HEK293 (cell line): ENCODE measurements at regions not wholly inside any gene's neighbourhood (a gene's known extent, or its start where the extent isn't known, plus 50 kb on each side); places are given as distances from the start of the nearest gene placed in this dataset.

ENCODE experiments used
- CTCF ChIA-PET: fragments of 350-600 bp; formaldehyde crosslinking; extraction: SDS; loops from one replicate; lab custom pipeline; 2021; ENCODE audit warnings: antibody characterized with exemption; lab: Yijun Ruan, JAX
- POLR2A ChIA-PET: fragments of 300-600 bp; formaldehyde crosslinking; extraction: SDS; loops from one replicate; lab custom pipeline; 2020; ENCODE audit warnings: antibody characterized with exemption, inconsistent platforms; lab: Yijun Ruan, JAX
- H3K27ac ChIP-seq: fragments of 200-500 bp; sonication (Bioruptor generic); 2 replicates; pipeline ENCODE4 v1.5.1; 2014; ENCODE audit warnings: low read depth, low read length, control low read depth, inconsistent platforms; ENCODE audit errors: extremely low read depth
- H3K36me3 ChIP-seq, 2 experiments: fragments of 200-500 bp in 1 of 2; sonication (Bioruptor generic) in 1 of 2; 1 replicate in 1 of 2; 2 replicates in 1 of 2; pipeline ENCODE4 v1.5.1; 2014 to 2017; ENCODE audit warnings: inconsistent platforms in 2 of 2, low read length in 2 of 2; ENCODE audit not compliant: control insufficient read depth in 2 of 2, insufficient read depth in 1 of 2
- H3K4me1 ChIP-seq: fragments of 200-500 bp; sonication (Bioruptor generic); 2 replicates; pipeline ENCODE4 v1.5.1; 2014; ENCODE audit warnings: mild to moderate bottlenecking, low read length, inconsistent platforms; ENCODE audit not compliant: control insufficient read depth, insufficient read depth
- H3K4me3 ChIP-seq: 2 replicates; pipeline ENCODE4 v1.5.1; 2011; ENCODE audit warnings: low read depth, mild to moderate bottlenecking, control low read depth, low read length, moderate library complexity
- H3K9me3 ChIP-seq: fragments of 200-500 bp; sonication (Bioruptor generic); 2 replicates; pipeline ENCODE4 v1.5.1; 2014; ENCODE audit warnings: low read depth, low read length, inconsistent platforms; ENCODE audit not compliant: control insufficient read depth, insufficient read depth
- GLIS1 ChIP-seq: fragments of 450-650 bp; formaldehyde crosslinking; IDR thresholded peaks from 2 replicates; pipeline ENCODE4 v1.5.1; 2016; ENCODE audit warnings: missing biosample characterization, missing genetic modification characterization
- KLF8 ChIP-seq: fragments of 450-650 bp; formaldehyde crosslinking; IDR thresholded peaks from 2 replicates; pipeline ENCODE4 v1.5.1; 2016; ENCODE audit warnings: missing biosample characterization, missing genetic modification characterization
- MEIS1 ChIP-seq: sonication (generic); formaldehyde crosslinking; IDR thresholded peaks from 2 replicates; pipeline ENCODE4 v1.8.1; 2022; ENCODE audit warnings: missing genetic modification reagents, mild to moderate bottlenecking, borderline replicate concordance
- SALL2 ChIP-seq: fragments of 450-650 bp; formaldehyde crosslinking; IDR thresholded peaks from 2 replicates; pipeline ENCODE4 v1.5.0; 2017; ENCODE audit warnings: missing biosample characterization, mild to moderate bottlenecking, missing genetic modification characterization, borderline replicate concordance
- TCF7L2 ChIP-seq: IDR thresholded peaks from 2 replicates; pipeline ENCODE4 v1.6.1; 2011; ENCODE audit warnings: low read depth, mild to moderate bottlenecking, inconsistent platforms, low read length, moderate library complexity, borderline replicate concordance
- ZBTB1 ChIP-seq: fragments of 450-650 bp; formaldehyde crosslinking; IDR thresholded peaks from 2 replicates; pipeline ENCODE4 v1.5.1; 2016; ENCODE audit warnings: missing biosample characterization, missing genetic modification characterization
- ZBTB7A ChIP-seq: fragments of 450-650 bp; formaldehyde crosslinking; IDR thresholded peaks from 2 replicates; pipeline ENCODE4 v1.5.1; 2016; ENCODE audit warnings: low read depth, missing biosample characterization, missing genetic modification characterization
- ZNF140 ChIP-seq: fragments of 450-650 bp; formaldehyde crosslinking; IDR thresholded peaks from 2 replicates; pipeline ENCODE4 v1.5.1; 2016; ENCODE audit warnings: missing biosample characterization, missing genetic modification characterization
- ZNF157 ChIP-seq: fragments of 450-650 bp; formaldehyde crosslinking; IDR thresholded peaks from 2 replicates; pipeline ENCODE4 v1.5.1; 2016; ENCODE audit warnings: missing biosample characterization, missing genetic modification characterization
- ZNF223 ChIP-seq: fragments of 450-650 bp; formaldehyde crosslinking; IDR thresholded peaks from 2 replicates; pipeline ENCODE4 v1.5.1; 2016; ENCODE audit warnings: missing biosample characterization, missing genetic modification characterization
- ZNF23 ChIP-seq: fragments of 450-650 bp; formaldehyde crosslinking; IDR thresholded peaks from 2 replicates; pipeline ENCODE4 v1.5.1; 2016; ENCODE audit warnings: missing biosample characterization, missing genetic modification characterization, borderline replicate concordance
- ZNF274 ChIP-seq, 2 experiments: fragments of 200-500 bp in 1 of 2; fragments of 450-650 bp in 1 of 2; sonication (Bioruptor generic) in 1 of 2; formaldehyde crosslinking in 1 of 2; IDR thresholded peaks; 2 replicates each; pipeline versions ENCODE4 v1.5.1 to v1.6.1; 2014 to 2016; ENCODE audit warnings: borderline replicate concordance in 1 of 2, inconsistent platforms in 1 of 2, low read length in 1 of 2, missing biosample characterization in 1 of 2, missing genetic modification characterization in 1 of 2
- ZNF366 ChIP-seq: fragments of 450-650 bp; formaldehyde crosslinking; conservative IDR thresholded peaks from 2 replicates; pipeline ENCODE4 v1.5.1; 2016; ENCODE audit warnings: missing biosample characterization, missing genetic modification characterization
- ZNF404 ChIP-seq: fragments of 450-650 bp; formaldehyde crosslinking; IDR thresholded peaks from 2 replicates; pipeline ENCODE4 v1.5.1; 2017; ENCODE audit warnings: missing biosample characterization, missing genetic modification characterization
- ZNF423 ChIP-seq: fragments of 450-650 bp; formaldehyde crosslinking; IDR thresholded peaks from 2 replicates; pipeline ENCODE4 v1.5.1; 2016; ENCODE audit warnings: missing biosample characterization, missing genetic modification characterization
- ZNF514 ChIP-seq: fragments of 450-650 bp; formaldehyde crosslinking; IDR thresholded peaks from 2 replicates; pipeline ENCODE4 v1.5.1; 2016; ENCODE audit warnings: missing biosample characterization, missing genetic modification characterization
- ZNF521 ChIP-seq: fragments of 450-650 bp; formaldehyde crosslinking; IDR thresholded peaks from 2 replicates; pipeline ENCODE4 v1.5.1; 2017; ENCODE audit warnings: missing biosample characterization, mild to moderate bottlenecking, missing genetic modification characterization
- ZNF544 ChIP-seq: fragments of 450-650 bp; formaldehyde crosslinking; IDR thresholded peaks from 2 replicates; pipeline ENCODE4 v1.5.0; 2017; ENCODE audit warnings: missing biosample characterization, missing genetic modification characterization
- ZNF654 ChIP-seq: fragments of 450-650 bp; formaldehyde crosslinking; IDR thresholded peaks from 2 replicates; pipeline ENCODE4 v1.5.1; 2016; ENCODE audit warnings: low read depth, missing biosample characterization, missing genetic modification characterization
- ZNF660 ChIP-seq: fragments of 450-650 bp; IDR thresholded peaks from 2 replicates; pipeline ENCODE4 v1.5.1; 2018; ENCODE audit warnings: missing biosample characterization, mild to moderate bottlenecking, missing genetic modification characterization
- ZNF837 ChIP-seq: fragments of 450-650 bp; formaldehyde crosslinking; IDR thresholded peaks from 2 replicates; pipeline ENCODE4 v1.5.1; 2016; ENCODE audit warnings: missing biosample characterization, missing genetic modification characterization
- ZSCAN23 ChIP-seq: fragments of 450-650 bp; formaldehyde crosslinking; IDR thresholded peaks from 2 replicates; pipeline ENCODE4 v1.5.1; 2016; ENCODE audit warnings: missing biosample characterization, missing genetic modification characterization
- TF ChIP-seq, protein P1 (sequence below): fragments of 450-650 bp; formaldehyde crosslinking; IDR thresholded peaks from 2 replicates; pipeline ENCODE4 v1.5.1; 2017; ENCODE audit warnings: missing biosample characterization, missing genetic modification characterization
- TF ChIP-seq, protein P2 (sequence below): fragments of 450-650 bp; formaldehyde crosslinking; conservative IDR thresholded peaks from 2 replicates; pipeline ENCODE4 v1.5.1; 2016; ENCODE audit warnings: low read depth, missing biosample characterization, missing genetic modification characterization
- TF ChIP-seq, protein P3 (sequence below): fragments of 450-650 bp; formaldehyde crosslinking; IDR thresholded peaks from 2 replicates; pipeline ENCODE4 v1.5.1; 2016; ENCODE audit warnings: missing biosample characterization, missing genetic modification characterization
- TF ChIP-seq, protein P4 (sequence below): fragments of 450-650 bp; formaldehyde crosslinking; IDR thresholded peaks from 2 replicates; pipeline ENCODE4 v1.5.1; 2017; ENCODE audit warnings: missing biosample characterization, missing genetic modification characterization

DNA sequence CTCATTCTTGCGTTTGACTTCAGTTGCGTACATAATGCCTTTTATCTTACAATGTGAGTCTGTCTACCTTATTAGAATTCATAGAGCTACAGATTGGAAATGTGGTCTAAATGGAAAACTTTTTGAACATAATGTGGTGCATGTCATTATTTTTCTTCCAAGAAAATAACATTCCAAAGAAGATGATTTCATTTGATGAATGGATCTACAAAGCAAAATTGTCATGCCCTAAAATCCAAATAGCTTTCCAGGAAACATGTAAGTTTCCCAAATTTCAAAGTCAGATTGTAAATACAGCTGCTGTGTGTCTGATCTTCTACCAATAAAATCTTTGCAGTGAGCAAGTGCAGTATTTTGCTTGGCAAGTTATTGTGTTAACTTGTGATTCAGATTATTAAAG lies 101.8 kb upstream of the FZD8 start (continued):
- TF ChIP-seq, protein P1, sequence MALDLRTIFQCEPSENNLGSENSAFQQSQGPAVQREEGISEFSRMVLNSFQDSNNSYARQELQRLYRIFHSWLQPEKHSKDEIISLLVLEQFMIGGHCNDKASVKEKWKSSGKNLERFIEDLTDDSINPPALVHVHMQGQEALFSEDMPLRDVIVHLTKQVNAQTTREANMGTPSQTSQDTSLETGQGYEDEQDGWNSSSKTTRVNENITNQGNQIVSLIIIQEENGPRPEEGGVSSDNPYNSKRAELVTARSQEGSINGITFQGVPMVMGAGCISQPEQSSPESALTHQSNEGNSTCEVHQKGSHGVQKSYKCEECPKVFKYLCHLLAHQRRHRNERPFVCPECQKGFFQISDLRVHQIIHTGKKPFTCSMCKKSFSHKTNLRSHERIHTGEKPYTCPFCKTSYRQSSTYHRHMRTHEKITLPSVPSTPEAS (tag by site-specific recombination), result no peak
- TF ChIP-seq SALL2 (tag by site-specific recombination) (no peak), ZNF544 (tag by site-specific recombination) (no peak), ZNF660 (tag by site-specific recombination) (no peak)

DNA sequence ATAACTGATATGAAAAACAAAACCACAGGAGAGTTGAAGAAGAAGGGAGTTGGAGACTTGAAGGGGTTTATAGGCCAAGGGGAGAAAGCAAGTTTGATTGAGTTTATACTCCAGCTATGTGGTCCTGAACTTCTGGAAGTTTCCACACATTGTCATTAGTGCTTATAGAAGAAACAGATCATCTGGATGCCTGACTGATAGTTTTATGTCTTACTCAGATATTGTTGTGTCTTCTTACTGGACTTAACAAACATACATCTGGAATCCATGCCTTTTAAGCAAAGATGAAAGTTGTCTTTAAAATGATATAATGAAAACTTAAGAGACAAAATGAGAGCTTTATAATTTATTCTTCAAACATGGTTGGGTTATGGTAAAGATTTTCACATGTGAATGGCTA lies 101.3 kb upstream of the FZD8 start:
- H3K27ac ChIP-seq, result no peak overlapping the region
- ChIA-PET CTCF (interaction anchor here (0.6 kb wide), 1 partner anchor 8 kb away, joined by 3 read pairs; no protein-coding TSS in a partner anchor), POLR2A (no interaction called here)
- no peak overlapping the region for H3K4me3 ChIP-seq
- H3K4me1 ChIP-seq, result no peaks in the 10 kb centered on the region
- H3K36me3 ChIP-seq, result no peaks in the 10 kb centered on the region
- TF ChIP-seq KLF8 (tag by site-specific recombination) (no peak), GLIS1 (tag by site-specific recombination) (no peak), ZNF366 (tag by site-specific recombination) (no peak), ZNF223 (tag by site-specific recombination) (no peak), ZBTB1 (no peak), ZNF654 (tag by site-specific recombination) (no peak), ZNF23 (tag by site-specific recombination) (no peak), ZSCAN23 (no peak), MEIS1 (CRISPR knock-in tag) (no peak), ZNF157 (tag by site-specific recombination) (no peak), ZNF140 (tag by site-specific recombination) (no peak)
- TF ChIP-seq, protein P1 (tag by site-specific recombination), result no peak
- TF ChIP-seq, protein P2, sequence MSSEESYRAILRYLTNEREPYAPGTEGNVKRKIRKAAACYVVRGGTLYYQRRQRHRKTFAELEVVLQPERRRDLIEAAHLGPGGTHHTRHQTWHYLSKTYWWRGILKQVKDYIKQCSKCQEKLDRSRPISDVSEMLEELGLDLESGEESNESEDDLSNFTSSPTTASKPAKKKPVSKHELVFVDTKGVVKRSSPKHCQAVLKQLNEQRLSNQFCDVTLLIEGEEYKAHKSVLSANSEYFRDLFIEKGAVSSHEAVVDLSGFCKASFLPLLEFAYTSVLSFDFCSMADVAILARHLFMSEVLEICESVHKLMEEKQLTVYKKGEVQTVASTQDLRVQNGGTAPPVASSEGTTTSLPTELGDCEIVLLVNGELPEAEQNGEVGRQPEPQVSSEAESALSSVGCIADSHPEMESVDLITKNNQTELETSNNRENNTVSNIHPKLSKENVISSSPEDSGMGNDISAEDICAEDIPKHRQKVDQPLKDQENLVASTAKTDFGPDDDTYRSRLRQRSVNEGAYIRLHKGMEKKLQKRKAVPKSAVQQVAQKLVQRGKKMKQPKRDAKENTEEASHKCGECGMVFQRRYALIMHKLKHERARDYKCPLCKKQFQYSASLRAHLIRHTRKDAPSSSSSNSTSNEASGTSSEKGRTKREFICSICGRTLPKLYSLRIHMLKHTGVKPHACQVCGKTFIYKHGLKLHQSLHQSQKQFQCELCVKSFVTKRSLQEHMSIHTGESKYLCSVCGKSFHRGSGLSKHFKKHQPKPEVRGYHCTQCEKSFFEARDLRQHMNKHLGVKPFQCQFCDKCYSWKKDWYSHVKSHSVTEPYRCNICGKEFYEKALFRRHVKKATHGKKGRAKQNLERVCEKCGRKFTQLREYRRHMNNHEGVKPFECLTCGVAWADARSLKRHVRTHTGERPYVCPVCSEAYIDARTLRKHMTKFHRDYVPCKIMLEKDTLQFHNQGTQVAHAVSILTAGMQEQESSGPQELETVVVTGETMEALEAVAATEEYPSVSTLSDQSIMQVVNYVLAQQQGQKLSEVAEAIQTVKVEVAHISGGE (tag by site-specific recombination), result no peak
- TF ChIP-seq, protein P3, sequence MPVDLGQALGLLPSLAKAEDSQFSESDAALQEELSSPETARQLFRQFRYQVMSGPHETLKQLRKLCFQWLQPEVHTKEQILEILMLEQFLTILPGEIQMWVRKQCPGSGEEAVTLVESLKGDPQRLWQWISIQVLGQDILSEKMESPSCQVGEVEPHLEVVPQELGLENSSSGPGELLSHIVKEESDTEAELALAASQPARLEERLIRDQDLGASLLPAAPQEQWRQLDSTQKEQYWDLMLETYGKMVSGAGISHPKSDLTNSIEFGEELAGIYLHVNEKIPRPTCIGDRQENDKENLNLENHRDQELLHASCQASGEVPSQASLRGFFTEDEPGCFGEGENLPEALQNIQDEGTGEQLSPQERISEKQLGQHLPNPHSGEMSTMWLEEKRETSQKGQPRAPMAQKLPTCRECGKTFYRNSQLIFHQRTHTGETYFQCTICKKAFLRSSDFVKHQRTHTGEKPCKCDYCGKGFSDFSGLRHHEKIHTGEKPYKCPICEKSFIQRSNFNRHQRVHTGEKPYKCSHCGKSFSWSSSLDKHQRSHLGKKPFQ (tag by site-specific recombination), result no peak
- no peaks in the 10 kb centered on the region for H3K9me3 ChIP-seq

DNA sequence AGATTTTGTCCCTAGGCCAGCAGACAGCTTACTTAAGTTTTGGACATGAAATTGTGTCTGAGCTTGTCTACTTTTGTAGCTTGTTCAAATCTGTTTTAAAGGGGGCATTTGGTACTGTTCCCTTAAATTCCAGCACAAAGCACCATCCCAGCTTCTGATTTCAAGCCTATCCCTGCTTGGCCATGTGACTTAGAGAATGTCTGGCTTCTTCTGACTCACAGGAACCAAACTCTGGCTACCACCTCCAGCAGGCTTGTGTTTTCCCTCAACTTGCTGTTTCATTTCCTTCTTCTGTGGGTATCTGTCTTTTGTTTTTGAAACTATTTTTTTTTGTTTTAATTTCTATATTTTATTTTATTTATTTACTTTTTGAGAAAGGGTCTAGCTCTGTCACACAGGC lies 97.9 kb upstream of the FZD8 start:
- H3K4me3 ChIP-seq, result no peak overlapping the region
- ChIA-PET POLR2A (no interaction called here), CTCF (interaction anchor here (0.8 kb wide), 1 partner anchor 13 kb away, joined by 3 read pairs; no protein-coding TSS in a partner anchor)
- H3K4me1 ChIP-seq, result no peaks in the 10 kb centered on the region
- no peaks in the 10 kb centered on the region for H3K36me3 ChIP-seq
- no peak overlapping the region for H3K27ac ChIP-seq
- H3K9me3 ChIP-seq, result no peaks in the 10 kb centered on the region
- TF ChIP-seq ZNF521, result no peak
- no peak for TF ChIP-seq TCF7L2
- no peak for TF ChIP-seq ZNF404 (tag by site-specific recombination)
- no peak for TF ChIP-seq ZBTB7A (tag by site-specific recombination)
- no peak for TF ChIP-seq ZNF140 (tag by site-specific recombination)
- no peak for TF ChIP-seq ZNF514 (tag by site-specific recombination)
- TF ChIP-seq, protein P4, sequence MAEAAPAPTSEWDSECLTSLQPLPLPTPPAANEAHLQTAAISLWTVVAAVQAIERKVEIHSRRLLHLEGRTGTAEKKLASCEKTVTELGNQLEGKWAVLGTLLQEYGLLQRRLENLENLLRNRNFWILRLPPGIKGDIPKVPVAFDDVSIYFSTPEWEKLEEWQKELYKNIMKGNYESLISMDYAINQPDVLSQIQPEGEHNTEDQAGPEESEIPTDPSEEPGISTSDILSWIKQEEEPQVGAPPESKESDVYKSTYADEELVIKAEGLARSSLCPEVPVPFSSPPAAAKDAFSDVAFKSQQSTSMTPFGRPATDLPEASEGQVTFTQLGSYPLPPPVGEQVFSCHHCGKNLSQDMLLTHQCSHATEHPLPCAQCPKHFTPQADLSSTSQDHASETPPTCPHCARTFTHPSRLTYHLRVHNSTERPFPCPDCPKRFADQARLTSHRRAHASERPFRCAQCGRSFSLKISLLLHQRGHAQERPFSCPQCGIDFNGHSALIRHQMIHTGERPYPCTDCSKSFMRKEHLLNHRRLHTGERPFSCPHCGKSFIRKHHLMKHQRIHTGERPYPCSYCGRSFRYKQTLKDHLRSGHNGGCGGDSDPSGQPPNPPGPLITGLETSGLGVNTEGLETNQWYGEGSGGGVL (tag by site-specific recombination), result no peak
- no peak for TF ChIP-seq ZNF423 (tag by site-specific recombination)
- no peak for TF ChIP-seq ZNF274 (IDR thresholded peaks at IDR 0.05; ENCODE audit: low read length)
- TF ChIP-seq ZNF274 (tag by site-specific recombination; IDR thresholded peaks at IDR 0.05; ENCODE audit: borderline replicate concordance), result no peak
- no peak for TF ChIP-seq ZNF837 (tag by site-specific recombination)
